ENCODE measurements at regions not wholly inside any gene's neighbourhood (a gene's known extent, or its start where the extent isn't known, plus 50 kb on each side); places are given as distances from the start of the nearest gene placed in this dataset.

DNA sequence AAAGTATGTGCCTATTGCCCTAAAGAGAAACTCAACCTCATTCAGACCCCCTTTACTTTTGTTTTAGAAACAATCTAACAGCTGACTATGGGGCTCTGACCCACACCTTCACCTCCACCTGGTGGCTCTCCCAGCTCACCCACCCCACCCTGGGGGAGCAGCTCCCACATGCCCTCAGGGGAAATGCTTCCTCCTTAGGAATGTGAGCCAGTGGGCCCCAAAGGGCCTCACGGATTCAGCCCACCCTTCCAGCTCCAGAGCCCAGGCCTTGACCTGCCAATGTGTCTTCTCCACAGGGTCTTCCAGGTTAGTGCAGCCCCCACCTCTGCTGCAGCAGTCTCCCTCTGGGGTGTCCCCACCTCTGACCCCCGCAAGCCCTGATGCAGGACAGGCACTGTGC is 680.1 kb upstream of the RAB6C start:
- TF ChIP-seq, protein P1, sequence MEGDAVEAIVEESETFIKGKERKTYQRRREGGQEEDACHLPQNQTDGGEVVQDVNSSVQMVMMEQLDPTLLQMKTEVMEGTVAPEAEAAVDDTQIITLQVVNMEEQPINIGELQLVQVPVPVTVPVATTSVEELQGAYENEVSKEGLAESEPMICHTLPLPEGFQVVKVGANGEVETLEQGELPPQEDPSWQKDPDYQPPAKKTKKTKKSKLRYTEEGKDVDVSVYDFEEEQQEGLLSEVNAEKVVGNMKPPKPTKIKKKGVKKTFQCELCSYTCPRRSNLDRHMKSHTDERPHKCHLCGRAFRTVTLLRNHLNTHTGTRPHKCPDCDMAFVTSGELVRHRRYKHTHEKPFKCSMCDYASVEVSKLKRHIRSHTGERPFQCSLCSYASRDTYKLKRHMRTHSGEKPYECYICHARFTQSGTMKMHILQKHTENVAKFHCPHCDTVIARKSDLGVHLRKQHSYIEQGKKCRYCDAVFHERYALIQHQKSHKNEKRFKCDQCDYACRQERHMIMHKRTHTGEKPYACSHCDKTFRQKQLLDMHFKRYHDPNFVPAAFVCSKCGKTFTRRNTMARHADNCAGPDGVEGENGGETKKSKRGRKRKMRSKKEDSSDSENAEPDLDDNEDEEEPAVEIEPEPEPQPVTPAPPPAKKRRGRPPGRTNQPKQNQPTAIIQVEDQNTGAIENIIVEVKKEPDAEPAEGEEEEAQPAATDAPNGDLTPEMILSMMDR (conservative IDR thresholded peaks at IDR 0.05) = no peak
- H3K27ac ChIP-seq = no peak overlapping the region

DNA sequence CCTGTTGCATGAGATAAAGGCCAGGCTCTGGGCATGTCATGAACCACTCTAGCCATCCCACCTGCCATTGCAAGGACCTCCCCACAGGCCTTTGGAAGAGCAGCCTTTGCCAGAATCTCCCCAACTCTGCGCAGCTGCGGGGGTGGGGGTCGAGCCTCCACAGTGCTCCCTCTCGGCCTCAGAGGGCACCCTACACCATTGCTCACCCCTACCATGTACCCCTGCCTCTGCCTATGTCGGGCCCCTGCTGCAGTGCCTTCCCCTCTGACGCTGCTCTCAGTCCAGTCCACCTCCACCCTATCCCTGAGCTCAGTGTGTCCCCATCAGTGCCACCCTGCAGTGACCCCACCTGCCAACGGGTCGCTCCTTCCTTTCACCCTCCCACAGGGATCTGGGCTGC is 679.7 kb upstream of the RAB6C start:
- TF ChIP-seq, protein P1 (conservative IDR thresholded peaks at IDR 0.05) = no peak
- no peak overlapping the region for H3K27ac ChIP-seq

DNA sequence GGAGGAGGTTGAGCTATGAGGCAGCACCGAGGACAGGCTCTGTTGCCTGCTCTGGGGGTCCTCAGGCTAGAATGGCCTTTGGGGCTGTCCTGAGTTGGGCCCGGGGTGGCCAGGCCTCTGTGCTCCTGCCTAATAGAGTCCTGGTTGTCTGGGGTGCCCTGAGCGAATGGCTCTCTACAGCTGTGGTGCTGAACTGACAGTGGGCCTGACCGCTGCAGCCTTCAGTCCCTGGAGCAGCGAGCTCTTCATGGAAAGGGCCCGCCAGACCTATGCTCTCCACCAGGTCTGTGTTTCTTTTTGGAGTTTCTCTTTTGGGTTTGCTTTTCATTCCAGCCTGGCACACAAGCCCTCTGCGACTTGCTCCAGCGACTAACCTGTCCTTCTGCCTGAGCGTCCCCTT is 679.0 kb upstream of the RAB6C start:
- TF ChIP-seq, protein P1 (conservative IDR thresholded peaks at IDR 0.05) = no peak
- H3K27ac ChIP-seq = no peak overlapping the region

DNA sequence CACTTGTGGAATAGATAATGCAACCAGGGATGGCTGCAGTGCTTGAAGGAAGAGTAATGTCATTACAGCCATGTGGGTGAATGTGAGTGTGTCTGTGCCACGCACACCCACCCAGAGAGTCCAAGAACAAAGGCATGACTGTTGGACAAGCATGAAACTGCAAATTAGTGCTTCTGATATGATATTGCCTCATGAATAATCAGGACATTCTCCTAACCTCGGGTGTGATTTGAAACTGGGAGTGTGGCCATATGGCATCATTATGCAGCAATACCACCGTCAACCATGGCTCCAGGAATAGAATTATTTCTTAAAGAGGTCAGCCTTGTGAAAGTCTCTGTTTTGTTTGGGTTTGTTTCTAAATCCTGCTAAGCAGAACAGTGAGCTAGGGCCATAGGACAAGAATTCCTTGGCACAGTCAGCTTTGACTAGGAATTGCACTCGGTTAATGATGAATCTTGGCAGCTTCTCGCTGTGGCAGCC is 678.0 kb upstream of the RAB6C start:
- H3K27ac ChIP-seq = no peak overlapping the region
- TF ChIP-seq, protein P1 (conservative IDR thresholded peaks at IDR 0.05) = no peak

DNA sequence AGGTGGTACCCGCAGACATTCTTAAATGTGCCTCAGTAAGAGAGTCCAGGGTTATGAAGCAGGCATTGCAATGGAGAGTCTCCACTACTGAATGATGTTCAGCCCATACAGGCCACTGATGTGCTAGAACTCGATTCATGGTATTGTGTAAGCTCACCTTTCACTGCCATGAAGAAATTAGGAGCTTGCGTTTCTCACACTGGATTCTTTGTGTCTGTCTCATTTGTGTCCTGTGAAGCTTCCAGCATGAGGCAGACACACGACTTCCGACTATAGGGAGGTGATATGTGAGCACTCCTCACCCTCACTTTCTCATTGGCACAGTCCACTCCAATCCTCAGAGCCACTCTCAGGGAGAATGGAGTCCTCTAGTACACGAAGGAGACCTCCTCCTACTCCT is 677.4 kb upstream of the RAB6C start:
- TF ChIP-seq, protein P1 (conservative IDR thresholded peaks at IDR 0.05) = no peak
- H3K27ac ChIP-seq = no peak overlapping the region

DNA sequence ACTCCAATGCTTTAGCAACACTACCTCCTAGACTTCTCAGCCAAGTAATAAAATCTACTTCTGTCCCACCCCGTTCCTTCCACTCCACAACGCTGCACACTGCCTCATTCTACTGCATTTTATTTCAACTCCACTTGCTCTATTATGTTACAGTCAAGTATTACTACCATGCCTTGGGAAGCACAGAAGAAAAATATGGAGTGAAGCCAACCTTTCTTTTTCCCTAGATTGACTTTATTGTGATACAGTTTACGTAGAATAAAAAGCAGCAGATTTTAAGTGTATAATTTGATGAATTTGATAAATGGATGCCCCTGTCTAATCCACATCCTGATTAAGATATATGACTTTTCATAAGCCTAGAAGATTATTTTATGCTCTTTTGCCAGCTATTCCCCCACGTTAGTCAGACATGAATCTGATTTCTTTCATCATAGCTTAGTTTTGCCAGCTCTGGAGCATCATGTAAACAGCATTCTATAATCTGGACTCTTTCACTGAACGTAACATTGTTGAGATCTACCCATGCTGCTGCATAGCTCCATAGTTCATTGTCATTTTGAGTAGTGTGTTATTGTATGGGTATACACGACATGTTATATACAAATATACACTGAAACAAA is 676.8 kb upstream of the RAB6C start:
- H3K27ac ChIP-seq = no peak overlapping the region
- TF ChIP-seq, protein P1 (conservative IDR thresholded peaks at IDR 0.05) = no peak

DNA sequence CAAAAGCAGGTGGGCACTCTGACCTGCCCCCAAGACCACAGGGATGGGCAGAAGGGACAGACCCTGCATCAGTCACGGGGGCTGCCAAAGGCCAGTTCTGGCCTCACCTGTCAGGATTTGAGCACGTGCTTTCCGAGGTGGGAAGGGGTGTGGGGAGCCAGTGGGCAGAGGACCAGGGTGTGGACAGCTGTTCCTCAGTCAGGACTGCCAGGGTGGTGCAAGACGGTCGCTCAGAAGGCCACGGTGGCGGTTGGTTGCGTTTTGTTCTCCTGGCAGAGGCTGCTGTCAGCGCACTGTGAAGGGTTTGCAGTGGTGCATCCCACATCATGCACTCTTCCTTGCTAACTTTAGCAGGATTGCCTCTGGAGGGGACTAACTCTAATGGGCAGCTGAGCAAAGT is 665.3 kb upstream of the RAB6C start:
- no peak overlapping the region for H3K27ac ChIP-seq
- TF ChIP-seq, protein P1 (conservative IDR thresholded peaks at IDR 0.05) = no peak

All from VCaP (cell line).